ENCODE measurements at regions not wholly inside any gene's neighbourhood (a gene's known extent, or its start where the extent isn't known, plus 50 kb on each side); places are given as distances from the start of the nearest gene placed in this dataset.

GRCh38 chr11:119885067-119885466, 156.1 kb upstream of the NECTIN1 start:
- no peak for DNase-seq (ENCODE audit: low read depth, low spot score)

More at GRCh38 chr11:119885067-119885466, 156.1 kb upstream of the NECTIN1 start:
- ChIA-PET RAD21 (ENCODE audit: unreplicated experiment) (no interaction called here), CTCF (interaction anchor here (0.6 kb wide), 1 partner anchor 23 kb away, joined by 3 read pairs; no protein-coding TSS in a partner anchor), SMC1A (ENCODE audit: uncharacterized antibody, unreplicated experiment) (no interaction called here), POLR2A (no interaction called here)
- Histone ChIP-seq H4K20me1 (ENCODE audit: control insufficient read depth, insufficient read depth) (no peaks in the 10 kb centered on the region), H3K27me3 (replicated peaks in 1 of 2; ENCODE audit: control insufficient read depth in 2 of 2, insufficient read depth in 2 of 2, low read length in 1 of 2) (peaks cover 2 to 3% of the 10 kb centered on the region in 2 experiments; a peak in 3 of 4 replicates), H3K36me3 (ENCODE audit: control insufficient read depth in 2 of 2, insufficient read depth in 2 of 2, low read length in 1 of 2) (no peaks in the 10 kb centered on the region), H3K9me3 (replicated peaks; ENCODE audit: control insufficient read depth, insufficient read depth, low read length) (no peaks in the 10 kb centered on the region), H2AFZ (ENCODE audit: control insufficient read depth, low read depth, low read length) (no peak overlapping the region), H3K9ac (ENCODE audit: control insufficient read depth, insufficient read depth, low read length) (no peak overlapping the region), H3K4me3 (no peak overlapping the region), H3K4me2 (ENCODE audit: control insufficient read depth, insufficient read depth) (no peak overlapping the region), H3K4me1 (ENCODE audit: control insufficient read depth, insufficient read depth, low read length) (no peaks in the 10 kb centered on the region), H3K27ac (ENCODE audit: control insufficient read depth, insufficient read depth) (no peak overlapping the region), H3K79me2 (ENCODE audit: control insufficient read depth, insufficient read depth, low read length) (no peaks in the 10 kb centered on the region)
- WGBS (ENCODE audit: insufficient coverage, insufficient replicate concordance, low lambda C conversion rate, missing lambda C conversion rate) = 7% methylated on average over 5 of the region's 5 CpGs
- in situ Hi-C loops (cut with MboI) (no loop called here), intact Hi-C loops (cut with micrococcal nuclease; ENCODE audit: unreplicated experiment) (no loop called here)
- ATAC-seq = no peak
- FAIRE-seq = no peak
- no TSS peak for BruUV-seq (replicated peaks)
- TF ChIP-seq CTCF (IDR thresholded peaks at IDR 0.05 in 2 of 3, conservative IDR thresholded peaks at IDR 0.05 in 1 of 3; ENCODE audit: control insufficient read depth in 2 of 3, extremely low read depth in 1 of 3, insufficient read depth in 1 of 3, low read depth in 3 of 3, low read length in 3 of 3) (no peak), TBL1XR1 (IDR thresholded peaks at IDR 0.05; ENCODE audit: low read depth, low read length) (no peak), EED (IDR thresholded peaks at IDR 0.05; ENCODE audit: low read depth) (no peak), RFX5 (IDR thresholded peaks at IDR 0.05; ENCODE audit: low read depth, low read length) (no peak), SREBF1 (IDR thresholded peaks at IDR 0.05; ENCODE audit: low read length) (no peak), IRF5 (IDR thresholded peaks at IDR 0.05; ENCODE audit: borderline replicate concordance) (no peak), HSF1 (IDR thresholded peaks at IDR 0.05; ENCODE audit: low read depth, low read length) (no peak), RB1 (IDR thresholded peaks at IDR 0.05; ENCODE audit: borderline replicate concordance) (no peak), CEBPB (IDR thresholded peaks at IDR 0.05; ENCODE audit: borderline replicate concordance in 1 of 2, low read depth in 2 of 2, low read length in 2 of 2) (no peak), EGR1 (IDR thresholded peaks at IDR 0.05; ENCODE audit: borderline replicate concordance in 1 of 2, low read depth in 2 of 2, low read length in 2 of 2) (no peak), IRF4 (IDR thresholded peaks at IDR 0.05; ENCODE audit: low read depth, low read length) (no peak), POLR2A (IDR thresholded peaks at IDR 0.05; ENCODE audit: low read depth, low read length) (no peak), ATF7 (IDR thresholded peaks at IDR 0.05; ENCODE audit: low read depth) (no peak)
